Upper lobe of left lung (tissue), 6 donors: ENCODE measurements at regions not wholly inside any gene's neighbourhood (a gene's known extent, or its start where the extent isn't known, plus 50 kb on each side); places are given as distances from the start of the nearest gene placed in this dataset.
"Not testable (repeated sequence)": the region's sequence is repeated elsewhere in the genome, so short reads cannot be mapped to it uniquely, and the experiment has no call there.

Experiments
- ATAC-seq, 2 donors: fragments of 200-7000 bp; cut with Tn5 transposase; one replicate each; pipeline ENCODE4 v1.9.1; 2022; ENCODE audit warnings: mild to moderate bottlenecking in 2 of 2, moderate library complexity in 2 of 2; ENCODE audit not compliant: low FRiP score in 2 of 2
- DNase-seq, 2 donors: peaks; one replicate each; pipeline ENCODE4 v3.0.0-alpha.2; 2019 to 2020
- H3K27ac ChIP-seq, 4 donors: fragments of 200-600 bp; sonication (generic); one replicate each; pipeline ENCODE4 v1.5.1; 2016 to 2019
- H3K27me3 ChIP-seq, 4 donors: fragments of 200-600 bp; sonication (generic); one replicate each; pipeline ENCODE4 v1.5.1; 2017 to 2019
- H3K36me3 ChIP-seq, 4 donors: fragments of 200-600 bp; sonication (generic); one replicate each; pipeline ENCODE4 v1.5.1; 2016 to 2019
- H3K4me1 ChIP-seq, 4 donors: fragments of 200-600 bp; sonication (generic); one replicate each; pipeline ENCODE4 v1.5.1; 2018 to 2019
- H3K4me3 ChIP-seq, 4 donors: fragments of 200-600 bp; sonication (generic); one replicate each; pipeline ENCODE4 v1.5.1; 2017 to 2019; ENCODE audit warnings: mild to moderate bottlenecking in 2 of 4, moderate library complexity in 1 of 4
- H3K9me3 ChIP-seq, 4 donors: fragments of 200-600 bp; sonication (generic); one replicate each; pipeline ENCODE4 v1.5.1; 2018 to 2019
- EP300 ChIP-seq, 4 donors: sonication (generic); formaldehyde crosslinking; IDR thresholded peaks; one replicate each; pipeline ENCODE4 v1.5.1; 2017; ENCODE audit warnings: antibody characterized with exemption in 4 of 4, control low read depth in 2 of 4
- POLR2A ChIP-seq, 4 donors: fragments of 450-650 bp; IDR thresholded peaks; one replicate each; pipeline ENCODE4 v1.5.1; 2016 to 2017; ENCODE audit warnings: antibody characterized with exemption in 4 of 4, mild to moderate bottlenecking in 2 of 4
- POLR2AphosphoS5 ChIP-seq, 2 donors: sonication (generic); formaldehyde crosslinking; IDR thresholded peaks; one replicate each; pipeline ENCODE4 v1.5.1; 2017; ENCODE audit warnings: antibody characterized with exemption in 2 of 2
- WGBS, 2 donors: methylation state at CpG; one replicate each; pipeline ENCODE4 v1.1.5; 2017 to 2018; 5-methylcytosine and 5-hydroxymethylcytosine counted together
- TF ChIP-seq, protein P1 (sequence below), 6 experiments: fragments of 450-650 bp in 4 of 6; fragments of 200-600 bp in 2 of 6; sonication (generic) in 2 of 6; IDR thresholded peaks; one replicate each; pipeline ENCODE4 v1.5.1; 2016 to 2019; ENCODE audit warnings: antibody characterized with exemption in 6 of 6
- donor health status: DM: no; HTN: no; CAD: no; lungs with moderate emphysema.
- donor health status: DM: no; HTN: yes; CAD: no; lungs with severe emphysema.

DNA sequence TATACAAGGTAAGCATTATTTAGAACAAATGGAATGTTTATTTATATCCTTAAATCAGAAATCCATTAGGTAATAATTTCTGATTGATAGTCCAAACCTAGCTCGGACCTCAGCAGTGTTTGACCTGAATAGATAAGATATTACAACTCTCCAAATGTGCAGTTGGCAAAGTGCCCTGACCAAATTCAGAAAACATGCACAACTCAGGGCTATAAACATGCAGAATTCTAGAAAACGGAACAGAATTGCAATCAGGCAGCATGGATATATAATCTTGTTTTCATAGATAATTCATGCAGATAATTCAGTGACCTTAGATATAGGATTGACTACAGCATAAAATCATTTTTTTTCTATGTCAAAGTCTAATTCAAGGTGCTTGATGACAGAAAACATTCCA is 626.6 kb upstream of the CITED2 start:
- Histone ChIP-seq H3K27me3 (no peaks in the 10 kb centered on the region), H3K4me3 (no peak overlapping the region), H3K4me1 (peaks cover 0 to 2% (median 0%) of the 10 kb centered on the region in 4 donors), H3K27ac (no peak overlapping the region), H3K36me3 (no peaks in the 10 kb centered on the region), H3K9me3 (no peaks in the 10 kb centered on the region)
- no peak for DNase-seq
- TF ChIP-seq EP300 (IDR thresholded peaks at IDR 0.05) (no peak), POLR2AphosphoS5 (IDR thresholded peaks at IDR 0.05) (no peak), POLR2A (IDR thresholded peaks at IDR 0.05) (no peak)
- TF ChIP-seq, protein P1, sequence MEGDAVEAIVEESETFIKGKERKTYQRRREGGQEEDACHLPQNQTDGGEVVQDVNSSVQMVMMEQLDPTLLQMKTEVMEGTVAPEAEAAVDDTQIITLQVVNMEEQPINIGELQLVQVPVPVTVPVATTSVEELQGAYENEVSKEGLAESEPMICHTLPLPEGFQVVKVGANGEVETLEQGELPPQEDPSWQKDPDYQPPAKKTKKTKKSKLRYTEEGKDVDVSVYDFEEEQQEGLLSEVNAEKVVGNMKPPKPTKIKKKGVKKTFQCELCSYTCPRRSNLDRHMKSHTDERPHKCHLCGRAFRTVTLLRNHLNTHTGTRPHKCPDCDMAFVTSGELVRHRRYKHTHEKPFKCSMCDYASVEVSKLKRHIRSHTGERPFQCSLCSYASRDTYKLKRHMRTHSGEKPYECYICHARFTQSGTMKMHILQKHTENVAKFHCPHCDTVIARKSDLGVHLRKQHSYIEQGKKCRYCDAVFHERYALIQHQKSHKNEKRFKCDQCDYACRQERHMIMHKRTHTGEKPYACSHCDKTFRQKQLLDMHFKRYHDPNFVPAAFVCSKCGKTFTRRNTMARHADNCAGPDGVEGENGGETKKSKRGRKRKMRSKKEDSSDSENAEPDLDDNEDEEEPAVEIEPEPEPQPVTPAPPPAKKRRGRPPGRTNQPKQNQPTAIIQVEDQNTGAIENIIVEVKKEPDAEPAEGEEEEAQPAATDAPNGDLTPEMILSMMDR (IDR thresholded peaks at IDR 0.05), result no peak
- WGBS, 2 donors, result 54 to 60% methylated on average over 2 of the region's 2 CpGs
- no peak for ATAC-seq

DNA sequence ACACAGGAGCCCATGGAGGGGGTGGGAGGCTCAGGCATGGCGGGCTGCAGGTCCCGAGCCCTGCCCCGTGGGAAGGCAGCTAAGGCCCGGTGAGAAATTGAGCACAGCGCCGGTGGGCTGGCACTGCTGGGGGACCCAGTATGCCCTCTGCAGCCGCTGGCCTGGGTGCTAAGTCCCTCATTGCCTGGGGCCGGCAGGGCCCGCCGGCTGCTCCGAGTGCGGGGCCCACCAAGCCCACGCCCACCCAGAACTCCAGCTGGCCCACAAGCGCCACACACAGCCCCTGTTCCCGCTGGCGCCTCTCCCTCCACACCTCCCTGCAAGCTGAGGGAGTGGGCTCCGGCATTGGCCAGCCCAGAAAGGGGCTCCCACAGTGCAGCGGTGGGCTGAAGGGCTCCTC is 625.2 kb upstream of the CITED2 start:
- peak in 1 of 2 donors; percentile 71 for DNase-seq
- H3K9me3 ChIP-seq, H3K27me3 ChIP-seq, H3K36me3 ChIP-seq, ATAC-seq, H3K4me3 ChIP-seq, H3K27ac ChIP-seq, H3K4me1 ChIP-seq: not testable (repeated sequence)
- WGBS, 2 donors, result 96 to 100% methylated on average over 2 to 16 of the region's 18 CpGs

DNA sequence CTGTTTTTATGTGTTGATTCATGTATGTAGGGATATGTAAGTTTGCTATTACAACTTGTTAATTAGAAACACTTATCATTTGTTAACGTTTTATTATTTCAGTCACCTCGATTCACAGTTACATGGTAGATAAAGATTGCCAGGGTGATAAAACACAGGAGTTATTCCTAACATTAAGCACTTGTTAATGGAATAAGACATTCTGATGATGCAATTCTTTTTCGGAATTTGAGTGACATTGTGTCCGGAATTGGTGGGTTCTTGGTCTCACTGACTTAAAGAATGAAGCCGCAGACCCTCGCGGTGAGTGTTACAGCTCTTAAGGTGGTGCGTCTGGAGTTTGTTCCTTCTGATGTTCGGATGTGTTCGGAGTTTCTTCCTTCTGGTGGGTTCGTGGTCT is 624.0 kb upstream of the CITED2 start:
- not testable (repeated sequence) for H3K27ac ChIP-seq, H3K4me1 ChIP-seq, ATAC-seq, H3K9me3 ChIP-seq, H3K4me3 ChIP-seq, DNase-seq, H3K36me3 ChIP-seq, H3K27me3 ChIP-seq
- WGBS, 2 donors, result 93 to 96% methylated on average over 10 to 11 of the region's 11 CpGs

DNA sequence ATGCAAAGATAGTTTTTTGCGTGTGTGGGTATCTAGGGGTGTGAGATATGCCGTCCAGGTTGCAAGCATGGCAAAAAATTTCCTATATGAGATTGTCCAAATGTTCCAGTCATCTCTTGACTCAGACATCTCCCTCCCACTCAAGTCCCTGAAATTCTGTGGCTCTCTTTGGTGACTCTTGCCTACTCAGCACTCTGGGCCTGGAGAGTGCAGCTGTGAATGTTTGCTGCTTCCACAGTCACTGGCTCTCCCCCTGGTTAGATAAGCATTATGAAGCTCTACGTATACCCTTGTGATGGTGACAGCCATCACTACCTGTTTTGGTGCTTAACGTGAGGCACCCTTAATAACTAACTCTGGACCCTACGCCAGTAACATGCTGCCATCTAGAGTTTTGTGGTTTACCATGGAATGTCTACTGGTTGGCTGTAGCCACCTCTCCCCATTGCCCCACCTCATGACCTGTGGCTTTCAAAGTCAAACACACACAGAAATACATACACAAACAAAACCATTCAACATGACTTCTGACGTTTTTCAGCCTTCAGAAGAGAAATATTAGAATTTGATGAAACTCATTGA is 621.9 kb upstream of the CITED2 start:
- no peaks in the 10 kb centered on the region for H3K9me3 ChIP-seq
- DNase-seq, result peak in 1 of 2 donors; percentile 42
- peaks cover 0 to 2% (median 0%) of the 10 kb centered on the region in 4 donors for H3K4me1 ChIP-seq
- H3K27me3 ChIP-seq, result no peaks in the 10 kb centered on the region
- H3K4me3 ChIP-seq, result no peak overlapping the region
- peak in 1 of 2 donors; percentile 57 for ATAC-seq
- WGBS, 2 donors, result 58 to 75% methylated on average over 5 to 6 of the region's 6 CpGs
- no peaks in the 10 kb centered on the region for H3K36me3 ChIP-seq
- no peak overlapping the region for H3K27ac ChIP-seq
- TF ChIP-seq, protein P1 (IDR thresholded peaks at IDR 0.05), result peak in 1 of 6 experiments; percentile 39
- TF ChIP-seq EP300 (IDR thresholded peaks at IDR 0.05) (no peak), POLR2A (IDR thresholded peaks at IDR 0.05) (no peak), POLR2AphosphoS5 (IDR thresholded peaks at IDR 0.05) (no peak)

DNA sequence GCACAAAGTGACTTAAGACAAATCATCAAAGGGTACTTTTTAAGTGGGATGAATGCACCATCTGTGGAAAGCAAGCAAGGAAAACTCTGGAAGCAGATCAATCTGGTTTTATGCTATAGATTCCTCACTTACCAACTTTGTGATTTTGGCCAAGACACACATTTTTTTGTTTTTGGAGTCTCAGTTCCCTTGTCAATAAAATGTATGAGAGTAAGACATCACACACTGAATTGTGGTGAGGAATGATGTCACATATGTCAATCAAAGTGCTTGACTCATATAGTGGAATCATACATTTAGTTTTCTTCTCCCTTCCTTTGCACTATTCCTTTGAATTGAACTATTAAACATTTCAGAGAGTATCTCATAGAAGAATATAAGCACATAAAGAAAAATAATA is 620.5 kb upstream of the CITED2 start:
- Histone ChIP-seq H3K27ac (no peak overlapping the region), H3K4me1 (peaks cover 4 to 10% (median 8%) of the 10 kb centered on the region in 4 donors), H3K9me3 (no peaks in the 10 kb centered on the region), H3K27me3 (no peaks in the 10 kb centered on the region), H3K36me3 (no peaks in the 10 kb centered on the region), H3K4me3 (no peak overlapping the region)
- ATAC-seq (no peak), DNase-seq (no peak)
- TF ChIP-seq POLR2A (IDR thresholded peaks at IDR 0.05) (no peak), EP300 (IDR thresholded peaks at IDR 0.05) (no peak), POLR2AphosphoS5 (IDR thresholded peaks at IDR 0.05) (no peak)
- TF ChIP-seq, protein P1 (IDR thresholded peaks at IDR 0.05), result no peak

DNA sequence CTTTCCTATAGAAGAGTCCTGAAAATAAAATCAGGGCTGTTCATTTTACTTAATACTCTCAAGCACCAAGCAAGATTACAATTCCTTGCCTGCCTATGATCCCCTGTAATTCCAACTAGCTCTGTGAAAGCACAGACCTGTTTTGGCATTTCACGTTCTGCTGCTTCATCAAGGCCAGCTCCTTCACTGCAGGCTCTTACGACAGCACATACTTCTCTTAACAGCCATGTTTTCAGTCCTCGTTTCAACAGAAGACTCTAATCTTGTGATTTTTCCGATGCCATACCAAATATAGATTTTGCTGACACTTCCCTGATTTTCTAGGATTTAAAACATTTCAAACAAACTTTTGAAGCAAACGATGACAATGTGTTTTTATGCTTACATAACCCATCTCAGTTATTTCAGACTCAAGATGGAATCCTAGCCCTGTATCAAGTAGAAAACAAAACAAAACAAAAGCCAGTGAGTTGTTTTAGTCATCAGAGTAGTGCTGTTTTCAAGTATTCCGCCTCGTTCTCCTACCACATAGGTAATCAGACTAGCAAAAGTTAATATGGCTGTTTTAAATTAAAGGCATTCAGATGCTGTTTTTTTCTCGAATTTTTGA is 616.5 kb upstream of the CITED2 start:
- no peaks in the 10 kb centered on the region for H3K36me3 ChIP-seq
- H3K4me1 ChIP-seq, result peaks cover 5 to 15% (median 8%) of the 10 kb centered on the region in 4 donors
- DNase-seq (peak in 1 of 2 donors; percentile 35), ATAC-seq (peak in 1 of 2 donors; percentile 59)
- WGBS, 2 donors, result 57 to 60% methylated on average over 8 of the region's 8 CpGs
- peak overlapping the region in 2 of 4 donors; percentile 21 to 50 for H3K27ac ChIP-seq
- H3K9me3 ChIP-seq, result no peaks in the 10 kb centered on the region
- H3K4me3 ChIP-seq, result no peak overlapping the region
- H3K27me3 ChIP-seq, result no peaks in the 10 kb centered on the region
- TF ChIP-seq POLR2A (IDR thresholded peaks at IDR 0.05) (peak in 1 of 4 donors; percentile 19), EP300 (IDR thresholded peaks at IDR 0.05) (no peak)
- TF ChIP-seq, protein P1 (IDR thresholded peaks at IDR 0.05), result no peak
